Muscle layer of colon (tissue), 2 donors: ENCODE measurements at regions not wholly inside any gene's neighbourhood (a gene's known extent, or its start where the extent isn't known, plus 50 kb on each side); places are given as distances from the start of the nearest gene placed in this dataset.

ENCODE experiments used
- H3K27ac ChIP-seq: one replicate; pipeline ENCODE4 v1.7.0; 2013; ENCODE audit warnings: low read depth, mild to moderate bottlenecking, low read length, moderate library complexity
- H3K27me3 ChIP-seq, 2 donors: one replicate each; pipeline ENCODE4 v1.7.0; 2013; ENCODE audit warnings: low read length in 2 of 2, mild to moderate bottlenecking in 2 of 2; ENCODE audit not compliant: insufficient read depth in 2 of 2, control insufficient read depth in 1 of 2
- H3K36me3 ChIP-seq: one replicate; pipeline ENCODE4 v1.7.0; 2013; ENCODE audit warnings: mild to moderate bottlenecking, low read length; ENCODE audit not compliant: insufficient read depth
- H3K4me1 ChIP-seq: one replicate; pipeline ENCODE4 v1.7.0; 2013; ENCODE audit warnings: mild to moderate bottlenecking, low read length; ENCODE audit not compliant: insufficient read depth
- H3K4me3 ChIP-seq, 2 donors: one replicate each; pipeline ENCODE4 v1.7.0; 2013; ENCODE audit warnings: low read length in 2 of 2, low read depth in 1 of 2, mild to moderate bottlenecking in 1 of 2, moderate library complexity in 1 of 2
- H3K9ac ChIP-seq: one replicate; pipeline ENCODE4 v1.7.0; 2013; ENCODE audit warnings: low read length
- H3K9me3 ChIP-seq: one replicate; pipeline ENCODE4 v1.7.0; 2013; ENCODE audit warnings: mild to moderate bottlenecking, low read length
- donor health status: abdominal sarcoma.
- donor health status: Adenocarcinoma of cecum.

- H3K36me3 ChIP-seq = no peaks in the 10 kb centered on the region
- no peaks in the 10 kb centered on the region for H3K9me3 ChIP-seq
- H3K27ac ChIP-seq = no peak overlapping the region
- no peak overlapping the region for H3K9ac ChIP-seq
- no peaks in the 10 kb centered on the region for H3K27me3 ChIP-seq
- no peak overlapping the region for H3K4me3 ChIP-seq
- no peaks in the 10 kb centered on the region for H3K4me1 ChIP-seq
These were observed 107.6 kb upstream of the ZBTB20 start for GRCh38 chr3:115254492-115255196.

GRCh38 chr3:115255197-115255585 lies 108.1 kb upstream of the ZBTB20 start:
- no peaks in the 10 kb centered on the region for H3K4me1 ChIP-seq
- H3K4me3 ChIP-seq = no peak overlapping the region
- H3K27ac ChIP-seq = no peak overlapping the region
- no peaks in the 10 kb centered on the region for H3K27me3 ChIP-seq
- H3K36me3 ChIP-seq = no peaks in the 10 kb centered on the region
- H3K9ac ChIP-seq = no peak overlapping the region
- H3K9me3 ChIP-seq = no peaks in the 10 kb centered on the region

- H3K9ac ChIP-seq = no peak overlapping the region
- no peak overlapping the region for H3K4me3 ChIP-seq
- H3K27me3 ChIP-seq = no peaks in the 10 kb centered on the region
- no peaks in the 10 kb centered on the region for H3K9me3 ChIP-seq
- no peak overlapping the region for H3K27ac ChIP-seq
- no peaks in the 10 kb centered on the region for H3K4me1 ChIP-seq
- H3K36me3 ChIP-seq = no peaks in the 10 kb centered on the region
These were observed 123.8 kb upstream of the ZBTB20 start for GRCh38 chr3:115270849-115271248.

GRCh38 chr3:115272036-115272824 lies 125.1 kb upstream of the ZBTB20 start:
- no peak overlapping the region for H3K27ac ChIP-seq
- no peaks in the 10 kb centered on the region for H3K36me3 ChIP-seq

GRCh38 chr3:115275896-115276295 lies 128.8 kb upstream of the ZBTB20 start:
- Histone ChIP-seq H3K9me3 (no peaks in the 10 kb centered on the region), H3K4me3 (no peak overlapping the region)

More at GRCh38 chr3:115272036-115272824, 125.1 kb upstream of the ZBTB20 start:
- Histone ChIP-seq H3K4me3 (no peak overlapping the region), H3K27me3 (no peaks in the 10 kb centered on the region), H3K9me3 (no peaks in the 10 kb centered on the region), H3K4me1 (no peaks in the 10 kb centered on the region), H3K9ac (no peak overlapping the region)

GRCh38 chr3:115279939-115280338 lies 132.9 kb upstream of the ZBTB20 start:
- H3K4me3 ChIP-seq = no peak overlapping the region
- no peaks in the 10 kb centered on the region for H3K36me3 ChIP-seq
- no peaks in the 10 kb centered on the region for H3K9me3 ChIP-seq
- no peak overlapping the region for H3K27ac ChIP-seq
- H3K4me1 ChIP-seq = no peaks in the 10 kb centered on the region
- no peak overlapping the region for H3K9ac ChIP-seq
- no peaks in the 10 kb centered on the region for H3K27me3 ChIP-seq

More at GRCh38 chr3:115275896-115276295, 128.8 kb upstream of the ZBTB20 start:
- Histone ChIP-seq H3K4me1 (no peaks in the 10 kb centered on the region), H3K36me3 (no peaks in the 10 kb centered on the region), H3K27ac (no peak overlapping the region), H3K27me3 (no peaks in the 10 kb centered on the region), H3K9ac (no peak overlapping the region)

GRCh38 chr3:115280506-115280905 lies 133.4 kb upstream of the ZBTB20 start:
- Histone ChIP-seq H3K4me3 (no peak overlapping the region), H3K4me1 (no peaks in the 10 kb centered on the region), H3K9ac (no peak overlapping the region), H3K36me3 (no peaks in the 10 kb centered on the region), H3K27me3 (no peaks in the 10 kb centered on the region), H3K27ac (no peak overlapping the region), H3K9me3 (no peaks in the 10 kb centered on the region)

GRCh38 chr3:115281697-115282675 lies 134.9 kb upstream of the ZBTB20 start:
- no peak overlapping the region for H3K4me3 ChIP-seq
- H3K27ac ChIP-seq = no peak overlapping the region
- no peaks in the 10 kb centered on the region for H3K27me3 ChIP-seq
- no peaks in the 10 kb centered on the region for H3K36me3 ChIP-seq
- H3K9me3 ChIP-seq = no peaks in the 10 kb centered on the region
- H3K4me1 ChIP-seq = no peaks in the 10 kb centered on the region
- no peak overlapping the region for H3K9ac ChIP-seq

GRCh38 chr3:115284980-115285379 lies 137.9 kb upstream of the ZBTB20 start:
- Histone ChIP-seq H3K27ac (no peak overlapping the region), H3K9me3 (no peaks in the 10 kb centered on the region), H3K4me3 (no peak overlapping the region), H3K36me3 (no peaks in the 10 kb centered on the region), H3K9ac (no peak overlapping the region), H3K27me3 (no peaks in the 10 kb centered on the region), H3K4me1 (no peaks in the 10 kb centered on the region)

GRCh38 chr3:115286529-115287197 lies 139.6 kb upstream of the ZBTB20 start:
- Histone ChIP-seq H3K4me1 (no peaks in the 10 kb centered on the region), H3K9me3 (no peaks in the 10 kb centered on the region), H3K27ac (no peak overlapping the region), H3K4me3 (no peak overlapping the region), H3K36me3 (no peaks in the 10 kb centered on the region), H3K27me3 (no peaks in the 10 kb centered on the region), H3K9ac (no peak overlapping the region)

- H3K36me3 ChIP-seq = no peaks in the 10 kb centered on the region
- no peak overlapping the region for H3K27ac ChIP-seq
- no peaks in the 10 kb centered on the region for H3K4me1 ChIP-seq
- H3K4me3 ChIP-seq = no peak overlapping the region
- H3K9ac ChIP-seq = no peak overlapping the region
- no peaks in the 10 kb centered on the region for H3K27me3 ChIP-seq
- no peaks in the 10 kb centered on the region for H3K9me3 ChIP-seq
These were observed 140.1 kb upstream of the ZBTB20 start for GRCh38 chr3:115287198-115287597.
